BLaER1 treated with 17β-estradiol and CSF1 and Interleukin-3, amounts not matched to agents 10 nM and 100 nM (cell line): ENCODE measurements at regions not wholly inside any gene's neighbourhood (a gene's known extent, or its start where the extent isn't known, plus 50 kb on each side); places are given as distances from the start of the nearest gene placed in this dataset.

ENCODE experiments used
- H3K27ac ChIP-seq, 11 experiments: shearing (Covaris generic); formaldehyde crosslinking; 2 replicates each; pipeline ENCODE4 v1.8.1; 2022
- H3K27me3 ChIP-seq, 11 experiments: shearing (Covaris generic); formaldehyde crosslinking; 2 replicates each; pipeline ENCODE4 v1.8.1; 2022
- H3K36me3 ChIP-seq, 11 experiments: shearing (Covaris generic); formaldehyde crosslinking; 2 replicates each; pipeline ENCODE4 v1.8.1; 2022
- H3K4me1 ChIP-seq, 10 experiments: shearing (Covaris generic); formaldehyde crosslinking; 2 replicates each; pipeline ENCODE4 v1.8.1; 2022
- H3K4me2 ChIP-seq, 11 experiments: shearing (Covaris generic); formaldehyde crosslinking; 2 replicates each; pipeline ENCODE4 v1.8.1; 2022
- H3K4me3 ChIP-seq, 10 experiments: shearing (Covaris generic); formaldehyde crosslinking; 2 replicates each; pipeline ENCODE4 v1.8.1; 2022
- H3K9ac ChIP-seq, 11 experiments: shearing (Covaris generic); formaldehyde crosslinking; 2 replicates each; pipeline ENCODE4 v1.8.1; 2022
- H3K9me3 ChIP-seq, 11 experiments: shearing (Covaris generic); formaldehyde crosslinking; replicated peaks in 1 of 11; 2 replicates each; pipeline ENCODE4 v1.8.1; 2022
- H4K20me1 ChIP-seq, 11 experiments: shearing (Covaris generic); formaldehyde crosslinking; 2 replicates each; pipeline ENCODE4 v1.8.1; 2022
- Cebpa-rat ChIP-seq, 11 experiments: shearing (Covaris generic); IDR thresholded peaks; 2 replicates each; pipeline ENCODE4 v1.8.1; 2022

GRCh38 chr4:20367446-20367845 is 115.7 kb downstream of the SLIT2 start:
- no peaks in the 10 kb centered on the region for H3K36me3 ChIP-seq
- H3K27ac ChIP-seq: no peak overlapping the region
- H3K27me3 ChIP-seq: no peaks in the 10 kb centered on the region
- no peak overlapping the region for H3K9ac ChIP-seq
- no peak overlapping the region for H3K4me2 ChIP-seq
- no peak overlapping the region for H3K4me3 ChIP-seq
- no peaks in the 10 kb centered on the region for H3K4me1 ChIP-seq
- no peak for TF ChIP-seq Cebpa-rat (IDR thresholded peaks at IDR 0.05)
- no peaks in the 10 kb centered on the region for H3K9me3 ChIP-seq
- H4K20me1 ChIP-seq: no peaks in the 10 kb centered on the region

GRCh38 chr4:20368926-20369325 is 117.2 kb downstream of the SLIT2 start:
- TF ChIP-seq Cebpa-rat (IDR thresholded peaks at IDR 0.05): no peak
- Histone ChIP-seq H3K4me2 (no peak overlapping the region), H3K4me1 (no peaks in the 10 kb centered on the region), H3K27me3 (no peaks in the 10 kb centered on the region), H3K36me3 (no peaks in the 10 kb centered on the region), H3K9me3 (no peaks in the 10 kb centered on the region), H4K20me1 (no peaks in the 10 kb centered on the region), H3K4me3 (no peak overlapping the region), H3K27ac (no peak overlapping the region), H3K9ac (no peak overlapping the region)

DNA sequence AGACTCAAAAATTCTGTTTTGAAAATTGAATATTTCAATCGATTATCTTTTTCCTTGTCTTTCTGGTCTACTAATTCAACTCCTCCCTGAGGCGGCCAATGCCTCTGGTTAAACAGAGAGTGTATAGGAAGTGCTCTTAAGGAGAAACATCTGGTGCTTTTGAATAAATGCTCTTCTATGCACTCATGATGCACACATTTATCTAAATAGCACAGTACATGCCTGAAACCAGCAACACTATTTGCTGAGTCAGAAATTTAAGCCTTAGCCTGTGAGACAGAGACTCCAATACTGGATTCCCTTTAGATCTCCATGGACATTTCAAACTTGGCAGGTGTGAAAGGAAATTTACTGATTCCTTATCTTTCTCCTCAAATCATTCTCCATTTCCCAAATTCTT is 118.6 kb downstream of the SLIT2 start:
- Histone ChIP-seq H3K9me3 (no peaks in the 10 kb centered on the region), H3K4me1 (no peaks in the 10 kb centered on the region), H4K20me1 (no peaks in the 10 kb centered on the region), H3K27ac (no peak overlapping the region), H3K27me3 (no peaks in the 10 kb centered on the region), H3K9ac (no peak overlapping the region), H3K4me2 (no peak overlapping the region), H3K36me3 (no peaks in the 10 kb centered on the region), H3K4me3 (no peak overlapping the region)
- TF ChIP-seq Cebpa-rat (IDR thresholded peaks at IDR 0.05): no peak

DNA sequence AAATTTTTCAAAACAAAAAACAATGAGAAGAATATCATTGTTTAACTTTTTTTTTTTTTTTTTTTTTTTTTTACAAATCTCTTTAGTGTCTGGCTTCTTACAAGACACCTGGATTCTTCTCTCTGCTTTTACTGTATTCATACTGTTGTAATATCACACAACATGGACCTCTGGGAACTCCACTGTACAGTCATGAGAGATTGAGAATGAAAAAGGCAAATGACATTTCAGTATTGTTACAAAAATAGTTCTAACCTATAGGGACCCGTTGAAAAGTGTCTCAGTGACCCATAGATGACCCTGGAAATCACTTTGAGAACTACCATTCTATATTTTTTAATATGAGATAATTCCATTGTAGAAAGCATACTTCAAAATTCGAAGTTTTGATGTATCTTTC is 124.4 kb downstream of the SLIT2 start:
- TF ChIP-seq Cebpa-rat (IDR thresholded peaks at IDR 0.05): no peak
- Histone ChIP-seq H3K4me2 (no peak overlapping the region), H3K27me3 (no peaks in the 10 kb centered on the region), H4K20me1 (no peaks in the 10 kb centered on the region), H3K4me3 (no peak overlapping the region), H3K4me1 (no peaks in the 10 kb centered on the region), H3K9me3 (no peaks in the 10 kb centered on the region), H3K27ac (no peak overlapping the region), H3K9ac (no peak overlapping the region), H3K36me3 (no peaks in the 10 kb centered on the region)

DNA sequence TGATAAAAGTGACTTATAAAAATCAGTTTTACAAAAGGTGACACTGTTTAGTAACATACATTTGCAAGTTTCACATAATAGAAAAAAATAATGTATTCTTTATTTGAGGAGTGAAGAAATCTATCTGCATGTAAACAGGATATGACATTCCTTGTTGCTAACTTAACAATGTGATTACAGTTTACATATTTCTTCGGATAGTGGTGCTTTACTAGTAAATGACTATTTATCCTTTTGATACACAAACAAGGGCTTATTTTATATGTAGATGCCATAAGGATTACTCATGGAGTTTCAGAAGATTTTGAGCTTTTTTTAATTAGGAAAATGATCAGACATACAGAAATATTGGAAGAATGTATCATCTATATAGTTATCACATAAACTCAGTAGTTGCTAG is 126.5 kb downstream of the SLIT2 start:
- H3K36me3 ChIP-seq: no peaks in the 10 kb centered on the region
- no peaks in the 10 kb centered on the region for H3K4me1 ChIP-seq
- no peak overlapping the region for H3K4me2 ChIP-seq
- TF ChIP-seq Cebpa-rat (IDR thresholded peaks at IDR 0.05): no peak
- no peaks in the 10 kb centered on the region for H3K27me3 ChIP-seq
- no peak overlapping the region for H3K27ac ChIP-seq
- no peak overlapping the region for H3K9ac ChIP-seq
- H3K9me3 ChIP-seq: no peaks in the 10 kb centered on the region
- no peak overlapping the region for H3K4me3 ChIP-seq
- no peaks in the 10 kb centered on the region for H4K20me1 ChIP-seq

DNA sequence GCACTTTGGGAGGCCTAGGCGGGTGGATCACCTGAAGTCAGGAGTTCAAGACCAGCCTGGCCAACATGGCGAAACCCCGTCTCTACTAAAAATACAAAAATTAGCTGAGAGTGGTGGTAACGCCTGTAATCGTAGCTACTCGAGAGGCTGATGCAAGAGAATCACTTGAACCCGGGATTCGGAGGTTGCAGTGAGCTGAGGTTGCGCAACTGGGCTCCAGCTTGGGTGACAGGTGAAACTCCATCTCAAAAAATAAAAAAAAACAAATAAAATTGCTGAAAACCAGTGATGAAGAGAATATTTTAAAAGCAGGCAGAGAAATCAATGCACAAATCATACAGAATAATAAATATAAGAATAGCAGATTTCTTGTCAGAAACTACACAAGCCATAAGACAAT is 129.3 kb downstream of the SLIT2 start:
- no peaks in the 10 kb centered on the region for H3K9me3 ChIP-seq
- H3K4me3 ChIP-seq: no peak overlapping the region
- H3K27me3 ChIP-seq: no peaks in the 10 kb centered on the region
- no peak overlapping the region for H3K9ac ChIP-seq
- H3K4me1 ChIP-seq: no peaks in the 10 kb centered on the region
- no peaks in the 10 kb centered on the region for H3K36me3 ChIP-seq
- TF ChIP-seq Cebpa-rat (IDR thresholded peaks at IDR 0.05): peak in 3 of 11 experiments; percentile 36 to 76 (median 50); a peak in 3 of 22 replicates
- no peak overlapping the region for H3K27ac ChIP-seq
- no peaks in the 10 kb centered on the region for H4K20me1 ChIP-seq
- no peak overlapping the region for H3K4me2 ChIP-seq

DNA sequence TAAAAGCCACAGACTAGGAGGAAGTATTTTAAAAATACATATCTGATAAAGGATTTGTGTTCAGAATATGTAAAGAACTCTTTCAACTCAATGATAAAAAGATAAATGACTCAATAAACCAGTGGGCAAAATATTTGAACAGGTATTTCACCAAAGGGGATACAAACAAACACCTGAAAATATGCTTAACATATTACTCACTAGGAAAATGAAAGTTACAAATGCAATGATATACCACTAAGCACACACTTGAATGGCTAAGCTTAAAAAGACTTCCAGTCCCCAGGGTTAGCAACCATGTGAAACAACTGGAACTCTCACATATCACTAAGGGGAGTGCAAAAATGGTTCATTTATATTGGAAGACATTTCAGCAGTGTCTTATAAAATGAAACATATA is 131.6 kb downstream of the SLIT2 start:
- H3K4me2 ChIP-seq: no peak overlapping the region
- no peak overlapping the region for H3K27ac ChIP-seq
- H3K36me3 ChIP-seq: no peaks in the 10 kb centered on the region
- no peaks in the 10 kb centered on the region for H3K4me1 ChIP-seq
- H3K9me3 ChIP-seq: no peaks in the 10 kb centered on the region
- H3K4me3 ChIP-seq: no peak overlapping the region
- no peaks in the 10 kb centered on the region for H4K20me1 ChIP-seq
- no peaks in the 10 kb centered on the region for H3K27me3 ChIP-seq
- no peak for TF ChIP-seq Cebpa-rat (IDR thresholded peaks at IDR 0.05)
- no peak overlapping the region for H3K9ac ChIP-seq

DNA sequence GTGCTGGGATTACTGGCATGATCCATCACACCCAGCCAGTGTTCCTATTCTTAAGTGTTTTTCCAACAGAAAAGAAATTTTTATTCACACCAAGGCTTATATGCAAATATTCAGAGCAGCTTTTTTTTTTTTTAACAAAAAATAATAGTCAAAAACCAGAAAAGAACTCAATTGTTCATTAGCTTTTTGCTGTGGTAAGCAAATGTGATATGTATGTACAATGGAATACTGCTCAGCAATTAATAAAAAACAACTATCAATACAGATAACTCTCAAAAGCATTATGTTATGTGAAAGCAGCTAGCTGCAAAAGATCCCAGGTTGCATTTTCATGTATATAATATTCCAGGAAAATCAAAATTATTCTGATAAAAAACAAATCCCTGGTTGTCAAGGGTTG is 132.3 kb downstream of the SLIT2 start:
- Histone ChIP-seq H3K4me3 (no peak overlapping the region), H3K4me1 (no peaks in the 10 kb centered on the region), H3K27ac (no peak overlapping the region), H3K9ac (no peak overlapping the region), H3K4me2 (no peak overlapping the region), H3K9me3 (no peaks in the 10 kb centered on the region), H4K20me1 (no peaks in the 10 kb centered on the region), H3K27me3 (no peaks in the 10 kb centered on the region), H3K36me3 (no peaks in the 10 kb centered on the region)
- no peak for TF ChIP-seq Cebpa-rat (IDR thresholded peaks at IDR 0.05)

- H3K27ac ChIP-seq: no peak overlapping the region
- H3K27me3 ChIP-seq: no peaks in the 10 kb centered on the region
- H3K9ac ChIP-seq: no peak overlapping the region
- no peak overlapping the region for H3K4me2 ChIP-seq
- no peaks in the 10 kb centered on the region for H3K36me3 ChIP-seq
- no peaks in the 10 kb centered on the region for H3K4me1 ChIP-seq
- no peaks in the 10 kb centered on the region for H3K9me3 ChIP-seq
- TF ChIP-seq Cebpa-rat (IDR thresholded peaks at IDR 0.05): no peak
- no peak overlapping the region for H3K4me3 ChIP-seq
- H4K20me1 ChIP-seq: no peaks in the 10 kb centered on the region
Observed at GRCh38 chr4:20384456-20384855, 132.8 kb downstream of the SLIT2 start.

DNA sequence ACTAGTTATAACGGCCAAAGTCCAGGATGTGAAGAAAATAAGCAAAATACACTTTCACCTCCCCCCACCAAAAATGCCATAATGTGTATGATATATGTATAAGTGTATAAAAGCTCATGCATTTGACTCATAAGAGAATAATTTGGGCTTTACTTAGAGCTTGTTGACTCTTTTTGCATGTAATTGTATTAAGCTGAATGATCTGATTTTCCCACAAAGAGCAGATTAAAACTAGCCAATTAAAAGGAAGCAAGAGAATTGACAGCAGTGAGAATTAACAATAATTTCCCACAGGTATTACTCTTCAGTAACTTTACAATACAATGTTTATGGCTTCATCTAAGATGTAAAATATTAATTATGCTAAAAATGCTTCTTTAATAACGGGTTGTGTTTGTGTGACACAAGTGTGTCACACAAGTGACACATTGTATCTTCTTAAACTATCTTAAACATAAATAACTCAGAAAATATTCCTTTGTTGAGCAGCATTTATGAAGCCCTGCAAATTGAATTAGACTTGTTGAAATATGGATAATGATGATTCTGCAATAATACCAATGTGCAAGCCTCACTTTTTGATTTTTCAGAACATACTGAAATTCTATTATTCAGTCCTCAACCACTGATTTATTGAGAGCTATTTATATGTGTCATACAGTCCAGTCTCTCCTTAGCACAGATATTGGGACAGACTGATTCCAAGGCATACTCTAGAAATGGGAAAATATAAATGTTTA is 134.5 kb downstream of the SLIT2 start:
- Histone ChIP-seq H3K4me3 (no peak overlapping the region), H3K27ac (no peak overlapping the region), H3K9ac (no peak overlapping the region), H3K36me3 (no peaks in the 10 kb centered on the region), H3K4me1 (no peaks in the 10 kb centered on the region), H3K9me3 (no peaks in the 10 kb centered on the region), H3K4me2 (no peak overlapping the region), H4K20me1 (no peaks in the 10 kb centered on the region), H3K27me3 (no peaks in the 10 kb centered on the region)
- TF ChIP-seq Cebpa-rat (IDR thresholded peaks at IDR 0.05): no peak
